ENCODE measurements at regions not wholly inside any gene's neighbourhood (a gene's known extent, or its start where the extent isn't known, plus 50 kb on each side); places are given as distances from the start of the nearest gene placed in this dataset.

GRCh38 chr1:198959032-198959431, 320.2 kb downstream of the PTPRC start:
- TF ChIP-seq ZNF335 (tag by site-specific recombination; conservative IDR thresholded peaks at IDR 0.05) = no peak
- TF ChIP-seq ZNF530 (tag by site-specific recombination; IDR thresholded peaks at IDR 0.05; ENCODE audit: low read depth) = no peak
- no peak for TF ChIP-seq ZNF2 (tag by site-specific recombination; IDR thresholded peaks at IDR 0.05)
- no peak for TF ChIP-seq ZNF341 (tag by site-specific recombination; IDR thresholded peaks at IDR 0.05; ENCODE audit: low read depth)
- no peak for TF ChIP-seq PRDM2 (tag by site-specific recombination; IDR thresholded peaks at IDR 0.05; ENCODE audit: borderline replicate concordance)
- TF ChIP-seq KLF7 (tag by site-specific recombination; IDR thresholded peaks at IDR 0.05; ENCODE audit: borderline replicate concordance) = no peak
- TF ChIP-seq ZNF843 (tag by site-specific recombination; IDR thresholded peaks at IDR 0.05) = no peak
- TF ChIP-seq, protein P1, sequence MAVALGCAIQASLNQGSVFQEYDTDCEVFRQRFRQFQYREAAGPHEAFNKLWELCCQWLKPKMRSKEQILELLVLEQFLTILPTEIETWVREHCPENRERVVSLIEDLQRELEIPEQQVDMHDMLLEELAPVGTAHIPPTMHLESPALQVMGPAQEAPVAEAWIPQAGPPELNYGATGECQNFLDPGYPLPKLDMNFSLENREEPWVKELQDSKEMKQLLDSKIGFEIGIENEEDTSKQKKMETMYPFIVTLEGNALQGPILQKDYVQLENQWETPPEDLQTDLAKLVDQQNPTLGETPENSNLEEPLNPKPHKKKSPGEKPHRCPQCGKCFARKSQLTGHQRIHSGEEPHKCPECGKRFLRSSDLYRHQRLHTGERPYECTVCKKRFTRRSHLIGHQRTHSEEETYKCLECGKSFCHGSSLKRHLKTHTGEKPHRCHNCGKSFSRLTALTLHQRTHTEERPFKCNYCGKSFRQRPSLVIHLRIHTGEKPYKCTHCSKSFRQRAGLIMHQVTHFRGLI (tag by site-specific recombination; IDR thresholded peaks at IDR 0.05) = no peak
- no peak for TF ChIP-seq ZNF324 (tag by site-specific recombination; IDR thresholded peaks at IDR 0.05)
- TF ChIP-seq TSHZ1 (tag by site-specific recombination; IDR thresholded peaks at IDR 0.05; ENCODE audit: borderline replicate concordance) = no peak
- TF ChIP-seq ZNF621 (tag by site-specific recombination; IDR thresholded peaks at IDR 0.05) = no peak
- TF ChIP-seq, protein P2, sequence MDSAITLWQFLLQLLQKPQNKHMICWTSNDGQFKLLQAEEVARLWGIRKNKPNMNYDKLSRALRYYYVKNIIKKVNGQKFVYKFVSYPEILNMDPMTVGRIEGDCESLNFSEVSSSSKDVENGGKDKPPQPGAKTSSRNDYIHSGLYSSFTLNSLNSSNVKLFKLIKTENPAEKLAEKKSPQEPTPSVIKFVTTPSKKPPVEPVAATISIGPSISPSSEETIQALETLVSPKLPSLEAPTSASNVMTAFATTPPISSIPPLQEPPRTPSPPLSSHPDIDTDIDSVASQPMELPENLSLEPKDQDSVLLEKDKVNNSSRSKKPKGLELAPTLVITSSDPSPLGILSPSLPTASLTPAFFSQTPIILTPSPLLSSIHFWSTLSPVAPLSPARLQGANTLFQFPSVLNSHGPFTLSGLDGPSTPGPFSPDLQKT (IDR thresholded peaks at IDR 0.05; ENCODE audit: borderline replicate concordance, low read depth, low read length) = no peak
- TF ChIP-seq OSR2 (tag by site-specific recombination; IDR thresholded peaks at IDR 0.05) = no peak
- TF ChIP-seq, protein P3, sequence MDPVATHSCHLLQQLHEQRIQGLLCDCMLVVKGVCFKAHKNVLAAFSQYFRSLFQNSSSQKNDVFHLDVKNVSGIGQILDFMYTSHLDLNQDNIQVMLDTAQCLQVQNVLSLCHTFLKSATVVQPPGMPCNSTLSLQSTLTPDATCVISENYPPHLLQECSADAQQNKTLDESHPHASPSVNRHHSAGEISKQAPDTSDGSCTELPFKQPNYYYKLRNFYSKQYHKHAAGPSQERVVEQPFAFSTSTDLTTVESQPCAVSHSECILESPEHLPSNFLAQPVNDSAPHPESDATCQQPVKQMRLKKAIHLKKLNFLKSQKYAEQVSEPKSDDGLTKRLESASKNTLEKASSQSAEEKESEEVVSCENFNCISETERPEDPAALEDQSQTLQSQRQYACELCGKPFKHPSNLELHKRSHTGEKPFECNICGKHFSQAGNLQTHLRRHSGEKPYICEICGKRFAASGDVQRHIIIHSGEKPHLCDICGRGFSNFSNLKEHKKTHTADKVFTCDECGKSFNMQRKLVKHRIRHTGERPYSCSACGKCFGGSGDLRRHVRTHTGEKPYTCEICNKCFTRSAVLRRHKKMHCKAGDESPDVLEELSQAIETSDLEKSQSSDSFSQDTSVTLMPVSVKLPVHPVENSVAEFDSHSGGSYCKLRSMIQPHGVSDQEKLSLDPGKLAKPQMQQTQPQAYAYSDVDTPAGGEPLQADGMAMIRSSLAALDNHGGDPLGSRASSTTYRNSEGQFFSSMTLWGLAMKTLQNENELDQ (tag by site-specific recombination; IDR thresholded peaks at IDR 0.05; ENCODE audit: low read depth) = no peak
- no peak for TF ChIP-seq ZSCAN30 (tag by site-specific recombination; IDR thresholded peaks at IDR 0.05)
- H3K9me3 ChIP-seq (ENCODE audit: control insufficient read depth, insufficient read depth, low read depth, low read length) = no peaks in the 10 kb centered on the region
- H3K27ac ChIP-seq (ENCODE audit: extremely low read depth, low read depth, low read length) = no peak overlapping the region
- no peaks in the 10 kb centered on the region for H3K4me1 ChIP-seq (ENCODE audit: control insufficient read depth, insufficient read depth, low read length)
- CTCF ChIA-PET = no interaction called here
- H3K4me3 ChIP-seq (ENCODE audit: low read depth, low read length) = no peak overlapping the region
- no peaks in the 10 kb centered on the region for H3K36me3 ChIP-seq (ENCODE audit: control insufficient read depth in 2 of 2, insufficient read depth in 1 of 2, low read length in 2 of 2)
- POLR2A ChIA-PET = no interaction called here

All from HEK293 (cell line).